Keratinocyte (primary cell): ENCODE measurements at regions not wholly inside any gene's neighbourhood (a gene's known extent, or its start where the extent isn't known, plus 50 kb on each side); places are given as distances from the start of the nearest gene placed in this dataset.

Experiments used
- EZH2 ChIP-seq: IDR thresholded peaks from one replicate; pipeline ENCODE4 v1.6.1; 2012; ENCODE audit warnings: inconsistent platforms, mild to moderate bottlenecking, low read length, moderate library complexity
- TF ChIP-seq, protein P1 (sequence below), 3 experiments: IDR thresholded peaks in 1 of 3; conservative IDR thresholded peaks in 1 of 3; optimal IDR thresholded peaks in 1 of 3; 2 replicates in 2 of 3; 3 replicates in 1 of 3; pipeline versions ENCODE3 to v1.5.1; 2011; ENCODE audit warnings: low read length in 3 of 3, mild to moderate bottlenecking in 3 of 3, moderate library complexity in 2 of 3, control low read depth in 1 of 3, inconsistent platforms in 1 of 3; ENCODE audit not compliant: insufficient read depth in 2 of 3; ENCODE audit errors: extremely low read depth in 1 of 3

DNA sequence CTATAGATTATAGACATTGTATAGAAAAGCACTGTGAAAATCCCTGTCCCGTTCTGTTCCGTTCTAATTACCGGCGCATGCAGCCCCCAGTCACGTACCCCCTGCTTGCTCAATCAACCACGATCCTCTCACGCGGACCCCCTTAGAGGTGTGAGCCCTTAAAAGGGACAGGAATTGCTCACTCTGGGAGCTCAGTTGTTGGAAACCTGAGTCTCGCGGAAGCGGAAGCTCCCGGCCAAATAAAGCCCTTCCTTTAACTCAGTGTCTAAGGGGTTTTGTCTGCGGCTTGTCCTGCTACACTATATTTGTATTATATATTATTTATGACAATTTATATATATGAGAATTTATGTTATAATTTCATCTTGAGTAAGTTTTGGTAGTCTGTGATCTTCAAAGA is 213.6 kb upstream of the AMIGO2 start:
- TF ChIP-seq EZH2: no peak
- TF ChIP-seq, protein P1, sequence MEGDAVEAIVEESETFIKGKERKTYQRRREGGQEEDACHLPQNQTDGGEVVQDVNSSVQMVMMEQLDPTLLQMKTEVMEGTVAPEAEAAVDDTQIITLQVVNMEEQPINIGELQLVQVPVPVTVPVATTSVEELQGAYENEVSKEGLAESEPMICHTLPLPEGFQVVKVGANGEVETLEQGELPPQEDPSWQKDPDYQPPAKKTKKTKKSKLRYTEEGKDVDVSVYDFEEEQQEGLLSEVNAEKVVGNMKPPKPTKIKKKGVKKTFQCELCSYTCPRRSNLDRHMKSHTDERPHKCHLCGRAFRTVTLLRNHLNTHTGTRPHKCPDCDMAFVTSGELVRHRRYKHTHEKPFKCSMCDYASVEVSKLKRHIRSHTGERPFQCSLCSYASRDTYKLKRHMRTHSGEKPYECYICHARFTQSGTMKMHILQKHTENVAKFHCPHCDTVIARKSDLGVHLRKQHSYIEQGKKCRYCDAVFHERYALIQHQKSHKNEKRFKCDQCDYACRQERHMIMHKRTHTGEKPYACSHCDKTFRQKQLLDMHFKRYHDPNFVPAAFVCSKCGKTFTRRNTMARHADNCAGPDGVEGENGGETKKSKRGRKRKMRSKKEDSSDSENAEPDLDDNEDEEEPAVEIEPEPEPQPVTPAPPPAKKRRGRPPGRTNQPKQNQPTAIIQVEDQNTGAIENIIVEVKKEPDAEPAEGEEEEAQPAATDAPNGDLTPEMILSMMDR (optimal IDR thresholded peaks at IDR 0.05 in 1 of 3, IDR thresholded peaks at IDR 0.05 in 1 of 3, conservative IDR thresholded peaks at IDR 0.05 in 1 of 3; ENCODE audit: extremely low read depth in 1 of 3, insufficient read depth in 2 of 3, low read length in 3 of 3): no peak
